AG09319 (cell line): ENCODE measurements at regions not wholly inside any gene's neighbourhood (a gene's known extent, or its start where the extent isn't known, plus 50 kb on each side); places are given as distances from the start of the nearest gene placed in this dataset.
"Not testable (repeated sequence)": the region's sequence is repeated elsewhere in the genome, so short reads cannot be mapped to it uniquely, and the experiment has no call there.

Experiments used
- DNase-seq: peaks from one replicate; pipeline ENCODE4 v3.0.0-alpha.2; 2010; ENCODE audit warnings: low read depth; ENCODE audit errors: extremely low read depth
- CTCF ChIP-seq: IDR thresholded peaks from 2 replicates; pipeline ENCODE4 v1.5.1; 2011; ENCODE audit warnings: low read depth, mild to moderate bottlenecking, inconsistent platforms, low read length, moderate library complexity

GRCh38 chr10:114715171-114715670 is 57.1 kb upstream of the ABLIM1 start:
- no peak for DNase-seq
- no peak for TF ChIP-seq CTCF

- TF ChIP-seq CTCF = no peak
- no peak for DNase-seq
Observed at GRCh38 chr10:114716811-114717404, 58.8 kb upstream of the ABLIM1 start.

- DNase-seq = not testable (repeated sequence)
Observed at GRCh38 chr10:114717881-114718280, 59.8 kb upstream of the ABLIM1 start.

- DNase-seq = no peak
- no peak for TF ChIP-seq CTCF
Observed at GRCh38 chr10:114718374-114718773, 60.3 kb upstream of the ABLIM1 start.

GRCh38 chr10:114719311-114719710 is 61.2 kb upstream of the ABLIM1 start:
- no peak for DNase-seq

GRCh38 chr10:114720023-114720422 is 61.9 kb upstream of the ABLIM1 start:
- not testable (repeated sequence) for DNase-seq

More at GRCh38 chr10:114719311-114719710, 61.2 kb upstream of the ABLIM1 start:
- TF ChIP-seq CTCF = no peak

- no peak for DNase-seq
- no peak for TF ChIP-seq CTCF
Observed at GRCh38 chr10:114720685-114721278, 62.7 kb upstream of the ABLIM1 start.

- DNase-seq = not testable (repeated sequence)
Observed at GRCh38 chr10:114722136-114722535, 64.1 kb upstream of the ABLIM1 start.

- DNase-seq = no peak
- TF ChIP-seq CTCF = no peak
Observed at GRCh38 chr10:114723361-114723760, 65.3 kb upstream of the ABLIM1 start.
